GM19463 (cell line): ENCODE measurements at regions not wholly inside any gene's neighbourhood (a gene's known extent, or its start where the extent isn't known, plus 50 kb on each side); places are given as distances from the start of the nearest gene placed in this dataset.
A peak's percentile ranks its signal among the peaks of the same experiment; 100 is the strongest.

Source experiments
- ATAC-seq: cut with Tn5 transposase; IDR thresholded peaks from one replicate; pipeline ENCODE4 v1.9.1; 2021; ENCODE audit warnings: mild to moderate bottlenecking, moderate library complexity; ENCODE audit not compliant: unreplicated experiment

- no peak for ATAC-seq
Measured at GRCh38 chr9:107118863-107119624, 164.0 kb upstream of the RAD23B start.

- no peak for ATAC-seq
Measured at GRCh38 chr9:107119735-107120134, 163.3 kb upstream of the RAD23B start.

GRCh38 chr9:107123389-107123788 is 159.7 kb upstream of the RAD23B start:
- no peak for ATAC-seq

- ATAC-seq, result no peak
Measured at GRCh38 chr9:107127608-107128007, 155.5 kb upstream of the RAD23B start.

- ATAC-seq, result no peak
Measured at GRCh38 chr9:107131108-107131799, 151.8 kb upstream of the RAD23B start.

- no peak for ATAC-seq
Measured at GRCh38 chr9:107136296-107136695, 146.8 kb upstream of the RAD23B start.

- no peak for ATAC-seq
Measured at GRCh38 chr9:107137495-107138202, 145.4 kb upstream of the RAD23B start.

GRCh38 chr9:107138261-107138992 is 144.7 kb upstream of the RAD23B start:
- ATAC-seq, result no peak

- ATAC-seq, result no peak
Measured at GRCh38 chr9:107141967-107142366, 141.1 kb upstream of the RAD23B start.

GRCh38 chr9:107142430-107142829 is 140.6 kb upstream of the RAD23B start:
- ATAC-seq, result no peak

- ATAC-seq, result no peak
Measured at GRCh38 chr9:107142896-107143603, 140.0 kb upstream of the RAD23B start.

GRCh38 chr9:107144475-107144874 is 138.6 kb upstream of the RAD23B start:
- no peak for ATAC-seq

GRCh38 chr9:107147134-107147533 is 135.9 kb upstream of the RAD23B start:
- ATAC-seq, result no peak

- no peak for ATAC-seq
Measured at GRCh38 chr9:107148216-107148615, 134.9 kb upstream of the RAD23B start.

- no peak for ATAC-seq
Measured at GRCh38 chr9:107149756-107150155, 133.3 kb upstream of the RAD23B start.

- no peak for ATAC-seq
Measured at GRCh38 chr9:107153336-107153735, 129.7 kb upstream of the RAD23B start.

- no peak for ATAC-seq
Measured at GRCh38 chr9:107154291-107154690, 128.8 kb upstream of the RAD23B start.

- ATAC-seq, result no peak
Measured at GRCh38 chr9:107154766-107155165, 128.3 kb upstream of the RAD23B start.

- no peak for ATAC-seq
Measured at GRCh38 chr9:107155244-107155817, 127.7 kb upstream of the RAD23B start.

GRCh38 chr9:107158321-107158720 is 124.8 kb upstream of the RAD23B start:
- ATAC-seq, result peak; percentile 87
